ES-I3 (cell line): ENCODE measurements at regions not wholly inside any gene's neighbourhood (a gene's known extent, or its start where the extent isn't known, plus 50 kb on each side); places are given as distances from the start of the nearest gene placed in this dataset.
"Not testable (repeated sequence)": the region's sequence is repeated elsewhere in the genome, so short reads cannot be mapped to it uniquely, and the experiment has no call there.

Experiments
- H3K36me3 ChIP-seq: 2 replicates; pipeline ENCODE4 v1.6.1; 2013; ENCODE audit warnings: mild to moderate bottlenecking, low read length, control low read depth, moderate library complexity; ENCODE audit not compliant: insufficient read depth
- H3K4me1 ChIP-seq: 2 replicates; pipeline ENCODE4 v1.6.1; 2013; ENCODE audit warnings: mild to moderate bottlenecking, control low read depth, low read length; ENCODE audit not compliant: insufficient read depth
- H3K9ac ChIP-seq: 2 replicates; pipeline ENCODE4 v1.6.1; 2013; ENCODE audit warnings: low read depth, mild to moderate bottlenecking, low read length, moderate library complexity
- H3K9me3 ChIP-seq: 2 replicates; pipeline ENCODE4 v1.6.1; 2013; ENCODE audit warnings: mild to moderate bottlenecking, low read length, moderate library complexity; ENCODE audit not compliant: control insufficient read depth, insufficient read depth

DNA sequence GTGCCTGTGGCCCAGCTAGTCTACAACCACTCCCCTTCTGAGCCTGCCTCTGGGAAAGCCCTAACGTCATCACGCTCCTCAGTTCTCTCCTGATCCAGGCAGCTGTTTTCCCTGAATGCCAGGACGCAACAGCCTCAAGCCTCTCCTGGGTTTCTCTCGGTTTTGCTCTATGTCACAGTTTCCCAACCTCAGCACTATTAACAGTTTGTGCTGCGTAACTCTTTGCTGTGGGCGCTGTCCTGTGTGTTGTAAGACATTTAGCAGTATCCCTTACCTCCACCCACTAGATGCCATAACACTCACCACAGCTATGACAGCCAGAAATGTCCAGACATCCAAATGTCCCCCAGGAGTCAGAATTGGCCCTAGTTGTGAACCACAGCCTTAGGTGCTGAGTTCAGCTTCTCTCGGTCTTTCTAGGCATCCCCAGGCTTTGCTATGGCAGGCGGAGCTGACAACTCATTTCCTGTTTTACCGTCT lies 226.3 kb upstream of the NPVF start:
- no peaks in the 10 kb centered on the region for H3K4me1 ChIP-seq
- H3K9me3 ChIP-seq = no peaks in the 10 kb centered on the region
- H3K9ac ChIP-seq = no peak overlapping the region
- no peaks in the 10 kb centered on the region for H3K36me3 ChIP-seq

- no peaks in the 10 kb centered on the region for H3K9me3 ChIP-seq
- H3K9ac ChIP-seq = no peak overlapping the region
- no peaks in the 10 kb centered on the region for H3K36me3 ChIP-seq
- no peaks in the 10 kb centered on the region for H3K4me1 ChIP-seq
Observed at GRCh38 chr7:25455683-25456251, 227.5 kb upstream of the NPVF start.

GRCh38 chr7:25456467-25457171 lies 228.3 kb upstream of the NPVF start:
- H3K4me1 ChIP-seq = no peaks in the 10 kb centered on the region
- no peaks in the 10 kb centered on the region for H3K9me3 ChIP-seq
- H3K9ac ChIP-seq = no peak overlapping the region
- H3K36me3 ChIP-seq = no peaks in the 10 kb centered on the region

DNA sequence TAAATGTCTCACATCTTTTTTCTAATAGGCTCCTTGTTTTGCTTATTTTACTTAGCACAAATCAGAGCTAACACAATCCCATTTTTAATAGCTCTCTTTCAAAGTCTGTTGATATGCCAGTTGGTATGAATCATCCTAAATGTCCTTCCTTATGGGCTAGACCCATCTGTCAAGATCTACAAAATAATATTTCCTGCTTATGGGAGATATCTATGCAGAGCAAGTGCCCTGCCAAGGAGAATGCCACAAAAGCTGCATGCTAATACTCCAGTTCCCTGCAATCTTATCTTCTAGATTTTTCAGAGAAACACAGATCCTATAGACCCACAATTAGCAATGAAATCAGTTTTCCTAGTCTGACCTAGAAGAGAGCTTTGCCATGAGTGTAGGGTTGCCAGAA lies 230.8 kb upstream of the NPVF start:
- no peaks in the 10 kb centered on the region for H3K4me1 ChIP-seq
- no peaks in the 10 kb centered on the region for H3K9me3 ChIP-seq
- H3K36me3 ChIP-seq = no peaks in the 10 kb centered on the region
- no peak overlapping the region for H3K9ac ChIP-seq

- Histone ChIP-seq H3K36me3 (no peaks in the 10 kb centered on the region), H3K9ac (no peak overlapping the region), H3K4me1 (no peaks in the 10 kb centered on the region), H3K9me3 (no peaks in the 10 kb centered on the region)
Observed at GRCh38 chr7:25460433-25460832, 232.1 kb upstream of the NPVF start.

DNA sequence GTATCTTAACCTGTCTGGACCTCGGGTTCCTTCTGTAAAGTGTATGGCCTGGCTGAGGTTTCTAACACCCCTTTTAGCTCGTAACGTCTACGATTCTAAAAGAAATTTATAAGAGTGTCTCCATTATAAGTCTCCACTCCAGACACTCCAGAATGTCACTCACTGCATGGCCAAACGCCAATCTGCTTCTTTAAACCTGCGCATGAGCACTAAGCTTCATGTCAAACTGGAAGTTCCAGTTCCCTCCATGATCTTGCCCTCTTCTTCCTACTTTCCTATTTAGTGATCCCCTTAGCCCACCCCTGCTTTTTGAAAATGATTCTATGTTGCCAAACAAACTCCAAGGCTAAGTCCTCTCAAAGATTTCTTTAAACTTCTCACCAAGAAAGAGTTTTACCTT lies 241.4 kb upstream of the NPVF start:
- Histone ChIP-seq H3K9me3 (no peaks in the 10 kb centered on the region), H3K36me3 (no peaks in the 10 kb centered on the region), H3K9ac (no peak overlapping the region), H3K4me1 (no peaks in the 10 kb centered on the region)

DNA sequence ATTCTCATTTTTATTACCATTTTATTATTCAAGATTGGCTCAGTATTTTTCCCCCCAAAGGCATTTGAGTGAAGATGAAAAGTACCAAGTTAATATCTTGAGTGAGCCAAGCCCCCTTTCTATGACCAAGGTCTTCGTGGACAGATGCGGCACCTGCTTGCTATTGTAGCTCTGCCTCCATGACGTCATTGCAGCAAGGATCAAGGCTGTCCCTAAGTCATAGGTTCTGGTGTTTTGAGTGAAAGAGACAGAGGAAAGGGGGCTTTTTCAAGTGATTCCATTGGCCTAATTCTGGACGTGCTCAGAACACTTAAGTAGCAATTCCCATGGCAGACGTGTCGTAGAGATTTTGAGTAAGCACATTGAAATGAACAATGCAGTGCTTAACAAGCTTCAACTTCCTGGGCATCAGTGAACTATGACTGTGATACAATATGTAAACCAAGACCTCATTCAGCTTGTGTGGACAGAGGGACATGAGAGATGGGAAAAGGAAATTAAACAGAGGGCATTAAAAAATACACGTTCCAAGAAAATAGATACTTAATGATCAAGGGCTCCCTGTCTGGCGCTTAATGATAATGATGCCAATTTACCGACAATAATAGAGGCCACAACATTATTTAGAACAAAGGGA lies 248.7 kb upstream of the NPVF start:
- no peaks in the 10 kb centered on the region for H3K9me3 ChIP-seq
- no peak overlapping the region for H3K9ac ChIP-seq
- H3K4me1 ChIP-seq = no peaks in the 10 kb centered on the region
- no peaks in the 10 kb centered on the region for H3K36me3 ChIP-seq

- not testable (repeated sequence) for H3K36me3 ChIP-seq, H3K9ac ChIP-seq, H3K4me1 ChIP-seq, H3K9me3 ChIP-seq
Observed at GRCh38 chr7:25478221-25478620, 249.9 kb upstream of the NPVF start.

DNA sequence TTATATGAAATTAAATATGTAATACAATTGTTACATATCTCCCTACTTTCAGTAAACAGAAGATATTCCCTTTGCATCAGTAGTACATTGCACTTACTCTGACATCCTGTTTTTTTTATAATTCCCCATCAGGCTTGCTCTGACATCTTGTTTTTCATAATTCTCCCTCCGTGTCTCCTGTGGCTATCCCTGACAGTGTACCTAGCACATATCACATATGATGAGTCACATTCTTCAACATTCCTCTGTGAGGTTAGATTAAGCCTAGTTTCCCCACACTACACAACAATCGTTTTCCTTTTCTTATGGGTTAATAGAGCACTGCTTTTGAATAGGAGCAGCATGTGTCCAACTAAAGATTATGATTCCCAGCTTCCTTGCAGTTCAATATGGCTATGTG lies 250.6 kb upstream of the NPVF start:
- H3K9me3 ChIP-seq = no peaks in the 10 kb centered on the region
- no peaks in the 10 kb centered on the region for H3K4me1 ChIP-seq
- no peaks in the 10 kb centered on the region for H3K36me3 ChIP-seq
- H3K9ac ChIP-seq = no peak overlapping the region

DNA sequence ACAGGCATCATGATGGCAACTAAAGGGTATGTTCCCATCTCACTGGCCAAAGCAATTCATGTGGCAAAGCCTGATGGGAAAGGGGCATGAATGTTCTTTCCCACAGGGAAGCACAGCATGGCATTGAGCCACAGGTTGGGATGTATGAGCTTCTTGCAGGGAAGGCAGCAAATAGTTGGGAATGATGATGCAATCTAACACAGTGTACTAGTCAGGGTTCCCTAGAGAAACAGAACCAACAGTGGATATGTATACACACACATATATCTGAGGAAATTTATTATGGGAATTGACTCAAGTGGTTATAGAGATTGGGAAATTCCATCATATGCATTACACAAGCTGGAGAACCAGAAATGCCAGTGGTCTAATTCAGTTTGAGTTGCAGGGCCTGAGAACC lies 253.6 kb upstream of the NPVF start:
- H3K9me3 ChIP-seq = no peaks in the 10 kb centered on the region
- no peaks in the 10 kb centered on the region for H3K36me3 ChIP-seq
- H3K9ac ChIP-seq = no peak overlapping the region
- H3K4me1 ChIP-seq = no peaks in the 10 kb centered on the region

DNA sequence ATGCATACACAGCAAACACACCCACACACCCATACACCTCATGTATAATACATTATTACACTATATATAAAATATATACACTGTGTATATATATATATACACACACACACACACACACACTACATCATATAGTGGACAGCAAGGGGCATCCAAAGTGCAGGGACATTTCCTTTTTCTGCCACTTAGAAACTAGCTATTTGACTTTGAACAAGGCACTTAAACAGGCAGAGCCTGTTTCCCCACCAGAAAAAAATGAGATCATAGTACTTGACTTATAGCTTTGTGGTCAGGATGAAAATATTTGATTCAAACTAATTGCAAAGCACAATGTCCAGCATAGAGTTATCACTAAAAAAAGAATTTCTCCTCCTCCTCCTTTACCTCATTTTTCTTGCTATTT lies 254.3 kb upstream of the NPVF start:
- Histone ChIP-seq H3K9ac (no peak overlapping the region), H3K4me1 (no peaks in the 10 kb centered on the region), H3K9me3 (no peaks in the 10 kb centered on the region), H3K36me3 (no peaks in the 10 kb centered on the region)

GRCh38 chr7:25485026-25485425 lies 256.7 kb upstream of the NPVF start:
- Histone ChIP-seq H3K9ac (no peak overlapping the region), H3K9me3 (no peaks in the 10 kb centered on the region), H3K4me1 (no peaks in the 10 kb centered on the region), H3K36me3 (no peaks in the 10 kb centered on the region)

DNA sequence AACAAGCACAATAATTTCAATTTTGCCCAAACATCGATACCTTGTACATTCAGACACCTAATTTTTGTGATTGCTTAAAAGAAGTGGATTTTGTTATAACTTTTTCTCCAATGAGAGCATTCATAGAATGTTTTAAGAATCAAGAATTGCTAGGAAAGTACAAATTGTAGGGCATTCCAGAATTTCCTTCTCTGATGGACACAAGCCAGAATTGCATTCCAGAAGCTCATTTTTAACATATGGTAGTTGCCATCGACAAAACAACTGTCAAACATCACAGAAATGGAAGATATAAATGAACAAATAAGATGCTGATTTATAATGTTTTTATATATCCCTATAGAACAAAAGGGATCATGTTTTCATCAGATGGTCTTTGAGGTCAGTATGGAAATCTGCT lies 258.4 kb upstream of the NPVF start:
- H3K36me3 ChIP-seq = no peaks in the 10 kb centered on the region
- no peak overlapping the region for H3K9ac ChIP-seq
- no peaks in the 10 kb centered on the region for H3K9me3 ChIP-seq
- H3K4me1 ChIP-seq = no peaks in the 10 kb centered on the region

- H3K36me3 ChIP-seq = no peaks in the 10 kb centered on the region
- no peaks in the 10 kb centered on the region for H3K4me1 ChIP-seq
- no peak overlapping the region for H3K9ac ChIP-seq
- H3K9me3 ChIP-seq = no peaks in the 10 kb centered on the region
Observed at GRCh38 chr7:25493805-25494366, 265.6 kb upstream of the NPVF start.

- Histone ChIP-seq H3K9me3 (no peaks in the 10 kb centered on the region), H3K4me1 (no peaks in the 10 kb centered on the region), H3K36me3 (no peaks in the 10 kb centered on the region), H3K9ac (no peak overlapping the region)
Observed at GRCh38 chr7:25494896-25495295, 266.6 kb upstream of the NPVF start.
